Liver (tissue), 3 donors: ENCODE measurements at regions not wholly inside any gene's neighbourhood (a gene's known extent, or its start where the extent isn't known, plus 50 kb on each side); places are given as distances from the start of the nearest gene placed in this dataset.

Source experiments
- ATF3 ChIP-seq: IDR thresholded peaks from 2 replicates; pipeline ENCODE4 v1.6.1; 2016; ENCODE audit warnings: antibody characterized with exemption
- CTCF ChIP-seq: fragments of 150-350 bp; IDR thresholded peaks from 2 replicates; pipeline ENCODE4 v1.5.1; 2017; ENCODE audit warnings: improper control_type of control experiment, low read depth, low read length; ENCODE audit not compliant: missing input control
- FOXA1 ChIP-seq: IDR thresholded peaks from 2 replicates; pipeline ENCODE4 v1.6.1; 2016; ENCODE audit warnings: antibody characterized with exemption
- GABPA ChIP-seq, 2 donors: IDR thresholded peaks in 1 of 2; conservative IDR thresholded peaks in 1 of 2; 2 replicates each; pipeline ENCODE4 v1.6.1; 2016; ENCODE audit warnings: antibody characterized with exemption in 2 of 2, mild to moderate bottlenecking in 1 of 2, moderate library complexity in 1 of 2
- JUND ChIP-seq, 2 donors: IDR thresholded peaks; 2 replicates each; pipeline ENCODE4 v1.6.1; 2016; ENCODE audit warnings: antibody characterized with exemption in 2 of 2
- SP1 ChIP-seq: IDR thresholded peaks from 2 replicates; pipeline ENCODE4 v1.6.1; 2018; ENCODE audit warnings: antibody characterized with exemption, mild to moderate bottlenecking
- TAF1 ChIP-seq: conservative IDR thresholded peaks from 2 replicates; pipeline ENCODE4 v1.6.1; 2016; ENCODE audit warnings: antibody characterized with exemption, mild to moderate bottlenecking
- YY1 ChIP-seq: IDR thresholded peaks from 2 replicates; pipeline ENCODE4 v1.6.1; 2016; ENCODE audit warnings: antibody characterized with exemption, mild to moderate bottlenecking
- TF ChIP-seq, protein P1 (sequence below): IDR thresholded peaks from 2 replicates; pipeline ENCODE4 v1.6.1; 2016; ENCODE audit warnings: antibody characterized with exemption, mild to moderate bottlenecking
- donor health status: healthy.
- donor health status: healthy.

DNA sequence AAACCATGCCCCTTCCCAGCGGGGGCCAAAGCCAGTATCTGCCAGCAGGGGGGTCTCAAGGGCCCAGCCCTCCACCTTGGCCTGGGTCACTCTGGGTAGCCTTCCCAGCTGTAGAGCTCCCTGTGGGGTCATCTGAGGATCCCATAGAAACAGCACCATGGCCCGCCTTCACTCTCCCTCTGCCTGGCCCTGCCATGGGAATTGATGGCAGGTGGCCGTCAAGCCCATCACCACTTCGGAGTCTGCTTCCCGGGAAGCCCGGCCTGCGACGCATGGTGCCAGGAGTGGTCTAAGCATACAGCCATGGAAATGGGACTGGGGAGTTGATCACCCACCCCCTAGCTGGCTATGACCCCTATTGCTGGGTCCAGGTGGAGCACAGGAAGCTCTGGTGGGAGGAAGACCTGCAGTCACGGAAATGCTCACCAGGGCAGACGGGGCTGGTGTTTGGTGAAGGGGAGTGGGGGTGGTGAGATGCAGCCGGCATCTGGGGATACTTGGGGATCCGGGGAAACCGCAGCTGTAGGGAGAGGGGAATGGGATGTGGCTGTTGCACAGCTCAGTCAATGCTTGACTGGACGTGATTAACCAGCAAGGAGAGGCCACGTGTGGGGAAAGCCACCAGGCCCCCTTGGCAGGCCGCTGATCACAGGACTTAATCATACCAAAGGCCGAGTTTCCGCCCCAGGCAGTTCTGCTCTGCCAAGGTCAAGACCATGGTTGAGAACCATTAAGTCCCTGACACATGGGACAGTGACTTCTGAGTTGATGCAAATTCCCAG is 52.2 kb upstream of the DIO3 start:
- TF ChIP-seq ATF3 (no peak), CTCF (no peak), YY1 (no peak), JUND (IDR thresholded peaks at IDR 0.05) (no peak), GABPA (IDR thresholded peaks at IDR 0.05 in 1 of 2, conservative IDR thresholded peaks at IDR 0.05 in 1 of 2) (no peak), SP1 (no peak), TAF1 (no peak), FOXA1 (no peak)
- TF ChIP-seq, protein P1, sequence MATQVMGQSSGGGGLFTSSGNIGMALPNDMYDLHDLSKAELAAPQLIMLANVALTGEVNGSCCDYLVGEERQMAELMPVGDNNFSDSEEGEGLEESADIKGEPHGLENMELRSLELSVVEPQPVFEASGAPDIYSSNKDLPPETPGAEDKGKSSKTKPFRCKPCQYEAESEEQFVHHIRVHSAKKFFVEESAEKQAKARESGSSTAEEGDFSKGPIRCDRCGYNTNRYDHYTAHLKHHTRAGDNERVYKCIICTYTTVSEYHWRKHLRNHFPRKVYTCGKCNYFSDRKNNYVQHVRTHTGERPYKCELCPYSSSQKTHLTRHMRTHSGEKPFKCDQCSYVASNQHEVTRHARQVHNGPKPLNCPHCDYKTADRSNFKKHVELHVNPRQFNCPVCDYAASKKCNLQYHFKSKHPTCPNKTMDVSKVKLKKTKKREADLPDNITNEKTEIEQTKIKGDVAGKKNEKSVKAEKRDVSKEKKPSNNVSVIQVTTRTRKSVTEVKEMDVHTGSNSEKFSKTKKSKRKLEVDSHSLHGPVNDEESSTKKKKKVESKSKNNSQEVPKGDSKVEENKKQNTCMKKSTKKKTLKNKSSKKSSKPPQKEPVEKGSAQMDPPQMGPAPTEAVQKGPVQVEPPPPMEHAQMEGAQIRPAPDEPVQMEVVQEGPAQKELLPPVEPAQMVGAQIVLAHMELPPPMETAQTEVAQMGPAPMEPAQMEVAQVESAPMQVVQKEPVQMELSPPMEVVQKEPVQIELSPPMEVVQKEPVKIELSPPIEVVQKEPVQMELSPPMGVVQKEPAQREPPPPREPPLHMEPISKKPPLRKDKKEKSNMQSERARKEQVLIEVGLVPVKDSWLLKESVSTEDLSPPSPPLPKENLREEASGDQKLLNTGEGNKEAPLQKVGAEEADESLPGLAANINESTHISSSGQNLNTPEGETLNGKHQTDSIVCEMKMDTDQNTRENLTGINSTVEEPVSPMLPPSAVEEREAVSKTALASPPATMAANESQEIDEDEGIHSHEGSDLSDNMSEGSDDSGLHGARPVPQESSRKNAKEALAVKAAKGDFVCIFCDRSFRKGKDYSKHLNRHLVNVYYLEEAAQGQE, result no peak
